SU-DHL-6 (cell line): ENCODE measurements at regions not wholly inside any gene's neighbourhood (a gene's known extent, or its start where the extent isn't known, plus 50 kb on each side); places are given as distances from the start of the nearest gene placed in this dataset.

Experiments used
- EZH2phosphoT487 ChIP-seq: fragments of 200-600 bp; sonication (generic), shearing (Covaris generic); conservative IDR thresholded peaks from 2 replicates; pipeline ENCODE4 v1.6.1; 2018; ENCODE audit warnings: mild to moderate bottlenecking, antibody characterized with exemption, low read length, moderate library complexity, mixed read lengths
- TF ChIP-seq, protein P1 (sequence below): fragments of 200-600 bp; sonication (generic); IDR thresholded peaks from one replicate; pipeline ENCODE4 v1.5.1; 2017; ENCODE audit warnings: antibody characterized with exemption, mild to moderate bottlenecking, low read length, moderate library complexity; ENCODE audit not compliant: insufficient read depth, poor library complexity, severe bottlenecking

DNA sequence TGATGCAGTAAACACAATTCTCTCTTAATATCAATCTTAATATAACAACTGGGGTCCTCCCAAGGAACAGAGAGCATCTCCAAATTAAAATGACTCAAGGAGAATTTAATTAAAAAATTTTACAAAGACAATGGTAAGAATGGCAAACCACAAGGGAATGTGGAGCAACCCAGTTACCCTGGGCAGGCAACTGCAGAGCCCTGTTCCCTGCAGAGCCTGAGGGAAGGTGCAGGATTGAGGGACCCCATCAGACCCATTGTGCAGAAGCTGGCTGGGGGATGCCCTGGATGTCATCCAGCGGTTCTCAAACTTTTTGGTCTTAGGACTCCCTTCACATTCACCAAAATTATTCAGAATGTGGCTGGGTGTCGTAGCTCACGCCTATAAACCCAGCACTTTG is 262.8 kb downstream of the FBXO15 start:
- TF ChIP-seq, protein P1, sequence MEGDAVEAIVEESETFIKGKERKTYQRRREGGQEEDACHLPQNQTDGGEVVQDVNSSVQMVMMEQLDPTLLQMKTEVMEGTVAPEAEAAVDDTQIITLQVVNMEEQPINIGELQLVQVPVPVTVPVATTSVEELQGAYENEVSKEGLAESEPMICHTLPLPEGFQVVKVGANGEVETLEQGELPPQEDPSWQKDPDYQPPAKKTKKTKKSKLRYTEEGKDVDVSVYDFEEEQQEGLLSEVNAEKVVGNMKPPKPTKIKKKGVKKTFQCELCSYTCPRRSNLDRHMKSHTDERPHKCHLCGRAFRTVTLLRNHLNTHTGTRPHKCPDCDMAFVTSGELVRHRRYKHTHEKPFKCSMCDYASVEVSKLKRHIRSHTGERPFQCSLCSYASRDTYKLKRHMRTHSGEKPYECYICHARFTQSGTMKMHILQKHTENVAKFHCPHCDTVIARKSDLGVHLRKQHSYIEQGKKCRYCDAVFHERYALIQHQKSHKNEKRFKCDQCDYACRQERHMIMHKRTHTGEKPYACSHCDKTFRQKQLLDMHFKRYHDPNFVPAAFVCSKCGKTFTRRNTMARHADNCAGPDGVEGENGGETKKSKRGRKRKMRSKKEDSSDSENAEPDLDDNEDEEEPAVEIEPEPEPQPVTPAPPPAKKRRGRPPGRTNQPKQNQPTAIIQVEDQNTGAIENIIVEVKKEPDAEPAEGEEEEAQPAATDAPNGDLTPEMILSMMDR = no peak
- no peak for TF ChIP-seq EZH2phosphoT487
